ENCODE measurements at regions not wholly inside any gene's neighbourhood (a gene's known extent, or its start where the extent isn't known, plus 50 kb on each side); places are given as distances from the start of the nearest gene placed in this dataset.

DNA sequence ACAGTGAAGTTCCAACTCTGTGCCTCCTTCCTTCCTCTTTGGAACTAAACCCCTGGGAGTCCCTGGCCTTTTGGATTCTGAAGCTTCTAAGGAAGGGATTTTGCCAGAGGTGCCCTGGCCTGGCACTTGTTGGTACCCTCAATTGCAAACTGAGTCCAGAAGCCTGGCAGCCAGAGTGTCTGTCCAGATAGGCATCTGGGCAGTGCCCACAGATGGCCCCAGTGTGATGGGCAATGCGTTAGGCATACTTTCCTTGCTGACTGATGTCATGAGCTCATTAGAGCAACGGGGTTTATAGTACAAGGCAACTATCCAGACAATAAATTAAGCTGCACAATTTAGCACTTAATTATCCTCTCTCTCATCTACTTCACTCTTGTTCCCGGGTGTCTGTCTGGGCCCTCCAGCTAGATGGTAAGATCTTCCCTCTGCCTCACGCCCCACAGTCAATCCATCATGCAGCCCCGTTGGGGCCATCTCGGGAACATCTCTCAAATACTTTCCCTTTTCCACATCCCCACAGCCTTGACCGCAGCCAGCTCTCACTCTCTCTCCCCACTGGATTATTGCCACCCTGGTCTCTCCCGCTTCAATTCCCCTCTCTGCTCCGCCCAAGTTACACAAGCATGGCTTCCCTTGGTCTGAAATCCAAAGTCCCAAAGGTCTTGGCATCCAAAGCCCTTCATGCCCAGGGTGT lies 157.5 kb upstream of the SMIM23 start:
- H3K9me3 ChIP-seq: no peaks in the 10 kb centered on the region

GRCh38 chr5:171628633-171628974 lies 157.0 kb upstream of the SMIM23 start:
- intact Hi-C loops (cut with DNase I): no loop called here
- Histone ChIP-seq H3K4me1 (peaks cover 0 to 5% of the 10 kb centered on the region in 2 donors), H3K9me3 (no peaks in the 10 kb centered on the region), H3K36me3 (no peaks in the 10 kb centered on the region), H3K27me3 (no peaks in the 10 kb centered on the region), H3K4me3 (no peak overlapping the region), H3K27ac (no peak overlapping the region)
- DNase-seq (ENCODE audit: low spot score in 2 of 2): no peak
- no peak for TF ChIP-seq CTCF (IDR thresholded peaks at IDR 0.05)

More for the DNA sequence above, 157.5 kb upstream of the SMIM23 start:
- DNase-seq (ENCODE audit: low spot score in 2 of 2): peak in 1 of 2 donors; percentile 52
- no peaks in the 10 kb centered on the region for H3K36me3 ChIP-seq
- H3K4me3 ChIP-seq: no peak overlapping the region
- intact Hi-C loops (cut with DNase I): no loop called here
- no peaks in the 10 kb centered on the region for H3K27me3 ChIP-seq
- H3K4me1 ChIP-seq: peaks cover 0 to 5% of the 10 kb centered on the region in 2 donors
- TF ChIP-seq CTCF (IDR thresholded peaks at IDR 0.05): no peak
- H3K27ac ChIP-seq: no peak overlapping the region

GRCh38 chr5:171629221-171629620 lies 156.4 kb upstream of the SMIM23 start:
- no peak overlapping the region for H3K27ac ChIP-seq
- H3K36me3 ChIP-seq: no peaks in the 10 kb centered on the region
- H3K4me1 ChIP-seq: peaks cover 0 to 5% of the 10 kb centered on the region in 2 donors
- H3K9me3 ChIP-seq: no peaks in the 10 kb centered on the region
- DNase-seq (ENCODE audit: low spot score in 2 of 2): no peak
- no peak for TF ChIP-seq CTCF (IDR thresholded peaks at IDR 0.05)
- intact Hi-C loops (cut with DNase I): no loop called here
- H3K27me3 ChIP-seq: no peaks in the 10 kb centered on the region
- H3K4me3 ChIP-seq: no peak overlapping the region

- Histone ChIP-seq H3K9me3 (no peaks in the 10 kb centered on the region), H3K4me3 (peak overlapping the region in 1 of 2 donors; percentile 25), H3K27ac (no peak overlapping the region), H3K27me3 (no peaks in the 10 kb centered on the region), H3K36me3 (no peaks in the 10 kb centered on the region), H3K4me1 (peaks cover 0 to 5% of the 10 kb centered on the region in 2 donors)
- DNase-seq (ENCODE audit: low spot score in 2 of 2): peak in 1 of 2 donors; percentile 64
- peak; percentile 18 to 60 (median 37) for TF ChIP-seq CTCF (IDR thresholded peaks at IDR 0.05)
- intact Hi-C loops (cut with DNase I): loop anchor here (5.0 kb wide), 1 partner anchor 278 kb away; no protein-coding TSS in a partner anchor
These were observed 155.8 kb upstream of the SMIM23 start for GRCh38 chr5:171629628-171630349.

DNA sequence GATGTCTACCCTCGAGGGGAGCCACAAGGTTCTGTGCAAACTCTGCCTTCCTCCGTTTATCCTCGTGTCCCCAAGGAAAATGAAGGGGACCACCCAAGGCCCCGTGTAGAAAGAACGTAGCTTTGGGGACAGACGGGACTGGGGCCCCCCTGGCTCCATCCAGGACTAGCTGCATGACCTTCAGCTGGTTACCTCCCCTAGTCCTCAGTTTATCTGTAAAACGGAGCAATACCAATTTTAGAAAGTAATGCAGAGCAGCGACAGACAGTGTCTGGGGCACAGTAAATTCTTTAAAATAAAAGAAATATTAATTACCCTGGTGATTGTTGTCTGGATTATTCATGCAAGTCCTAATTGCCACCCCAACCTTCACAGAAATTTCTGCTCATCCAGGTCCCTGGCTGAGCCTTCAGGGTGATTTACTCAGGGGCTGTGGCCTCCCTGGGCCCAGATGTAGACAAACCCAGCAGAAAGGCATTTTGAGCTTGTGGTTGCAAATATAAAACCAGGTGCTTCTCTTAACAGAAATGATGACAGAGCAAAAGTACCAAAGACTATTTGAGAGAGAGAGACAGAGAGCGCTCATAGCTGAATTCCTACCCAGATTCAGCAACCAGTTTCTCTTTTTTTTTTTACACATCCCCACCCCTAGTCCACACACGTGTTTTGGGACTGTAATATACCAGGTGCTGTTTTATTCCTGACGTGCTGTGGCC lies 155.1 kb upstream of the SMIM23 start:
- no peaks in the 10 kb centered on the region for H3K36me3 ChIP-seq
- H3K9me3 ChIP-seq: no peaks in the 10 kb centered on the region
- H3K4me3 ChIP-seq: peak overlapping the region in 1 of 2 donors; percentile 25
- DNase-seq (ENCODE audit: low spot score in 2 of 2): no peak
- H3K27me3 ChIP-seq: no peaks in the 10 kb centered on the region
- H3K4me1 ChIP-seq: peaks cover 0 to 5% of the 10 kb centered on the region in 2 donors
- H3K27ac ChIP-seq: no peak overlapping the region
- no peak for TF ChIP-seq CTCF (IDR thresholded peaks at IDR 0.05)
- intact Hi-C loops (cut with DNase I): loop anchor here (1.0 to 5.0 kb wide), 2 partner anchors 32 to 277 kb away; no protein-coding TSS in a partner anchor

Measured in ascending aorta (tissue), 2 donors.